ENCODE measurements at regions not wholly inside any gene's neighbourhood (a gene's known extent, or its start where the extent isn't known, plus 50 kb on each side); places are given as distances from the start of the nearest gene placed in this dataset.

DNA sequence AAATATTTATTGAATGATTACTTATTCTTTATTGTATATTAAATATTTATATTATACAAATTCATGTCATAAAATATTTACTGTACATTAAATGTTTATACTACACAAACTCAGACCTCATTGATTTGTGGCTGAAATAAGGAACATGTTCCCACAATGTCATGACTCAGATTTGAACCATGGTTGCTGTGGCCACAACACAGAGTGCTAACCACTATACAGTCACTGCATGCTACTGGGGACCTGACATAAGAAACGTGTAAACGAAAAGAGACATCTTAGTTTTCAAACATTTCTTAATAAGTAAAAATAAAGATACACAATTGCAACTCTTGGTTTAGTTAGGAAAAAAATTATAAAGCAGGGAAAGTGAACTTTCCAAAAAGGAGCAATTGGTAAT is 99.1 kb upstream of the AGTR1 start:
- H3K9me3 Mint-ChIP-seq: no peaks in the 10 kb centered on the region
- no peaks in the 10 kb centered on the region for H3K4me1 Mint-ChIP-seq
- H3K27me3 Mint-ChIP-seq: no peaks in the 10 kb centered on the region
- DNase-seq: no peak
- no peak overlapping the region for H3K27ac Mint-ChIP-seq
- H3K36me3 Mint-ChIP-seq: no peaks in the 10 kb centered on the region
- CTCF ChIA-PET: no interaction called here
- no peak overlapping the region for H3K4me3 Mint-ChIP-seq

GRCh38 chr3:148599481-148599880 is 98.2 kb upstream of the AGTR1 start:
- Mint-ChIP-seq H3K9me3 (no peaks in the 10 kb centered on the region), H3K27ac (no peak overlapping the region), H3K36me3 (no peaks in the 10 kb centered on the region), H3K4me3 (no peak overlapping the region), H3K4me1 (no peaks in the 10 kb centered on the region), H3K27me3 (no peaks in the 10 kb centered on the region)
- no peak for DNase-seq
- CTCF ChIA-PET: no interaction called here

- H3K36me3 Mint-ChIP-seq: no peaks in the 10 kb centered on the region
- no peaks in the 10 kb centered on the region for H3K4me1 Mint-ChIP-seq
- H3K27me3 Mint-ChIP-seq: no peaks in the 10 kb centered on the region
- DNase-seq: no peak
- CTCF ChIA-PET: no interaction called here
- no peak overlapping the region for H3K4me3 Mint-ChIP-seq
- no peaks in the 10 kb centered on the region for H3K9me3 Mint-ChIP-seq
- no peak overlapping the region for H3K27ac Mint-ChIP-seq
These were observed 97.3 kb upstream of the AGTR1 start for GRCh38 chr3:148600440-148600839.

DNA sequence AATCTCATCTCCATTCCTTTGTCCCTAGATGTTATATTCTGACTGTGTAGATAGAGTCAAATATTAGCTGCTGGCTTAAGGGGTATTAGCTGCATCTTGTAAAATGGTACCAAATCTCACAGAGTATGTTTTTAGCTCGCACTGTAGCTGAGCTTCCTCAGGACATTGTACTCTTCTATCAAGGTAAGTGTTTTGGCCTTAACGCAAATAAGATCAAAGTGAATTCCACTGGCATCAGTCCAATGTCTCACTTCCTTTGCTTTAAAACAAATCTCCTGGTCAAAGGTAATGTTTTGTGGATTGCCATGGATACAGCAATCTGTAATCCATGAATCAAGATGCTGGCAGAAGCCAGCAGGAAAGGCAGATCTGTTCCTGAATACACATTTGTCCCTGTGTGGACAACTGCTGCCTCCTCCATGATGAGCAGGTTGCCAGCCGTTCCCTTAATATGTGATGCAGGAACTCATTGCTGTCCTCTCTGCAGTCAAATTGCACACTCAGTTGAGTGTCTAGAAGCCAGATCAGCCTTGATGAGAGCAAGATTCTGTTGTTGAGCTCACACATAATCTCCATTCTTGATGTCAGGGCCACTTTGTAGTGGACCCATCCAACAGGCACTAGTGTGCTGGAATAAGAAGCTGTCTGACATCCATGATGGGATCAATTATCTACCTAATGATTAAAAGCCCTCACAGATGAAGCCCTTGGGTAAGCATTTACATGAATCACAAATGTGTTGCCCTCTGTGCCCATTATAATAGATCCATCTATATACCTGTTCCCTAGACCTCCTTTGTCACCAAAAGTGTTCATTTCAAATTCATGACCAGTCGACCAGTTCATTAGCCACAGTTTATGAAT is 96.6 kb upstream of the AGTR1 start:
- CTCF ChIA-PET: no interaction called here
- Mint-ChIP-seq H3K4me3 (no peak overlapping the region), H3K36me3 (no peaks in the 10 kb centered on the region), H3K27ac (no peak overlapping the region), H3K4me1 (no peaks in the 10 kb centered on the region), H3K9me3 (no peaks in the 10 kb centered on the region), H3K27me3 (no peaks in the 10 kb centered on the region)
- DNase-seq: no peak

GRCh38 chr3:148601766-148602685 is 95.7 kb upstream of the AGTR1 start:
- CTCF ChIA-PET: no interaction called here
- H3K9me3 Mint-ChIP-seq: no peaks in the 10 kb centered on the region
- H3K27me3 Mint-ChIP-seq: no peaks in the 10 kb centered on the region

GRCh38 chr3:148604270-148605085 is 93.2 kb upstream of the AGTR1 start:
- Mint-ChIP-seq H3K36me3 (no peaks in the 10 kb centered on the region), H3K4me3 (no peak overlapping the region), H3K4me1 (no peaks in the 10 kb centered on the region), H3K27me3 (no peaks in the 10 kb centered on the region), H3K9me3 (no peaks in the 10 kb centered on the region), H3K27ac (no peak overlapping the region)
- CTCF ChIA-PET: no interaction called here
- DNase-seq: no peak

More at GRCh38 chr3:148601766-148602685, 95.7 kb upstream of the AGTR1 start:
- H3K27ac Mint-ChIP-seq: no peak overlapping the region
- no peaks in the 10 kb centered on the region for H3K4me1 Mint-ChIP-seq
- H3K36me3 Mint-ChIP-seq: no peaks in the 10 kb centered on the region
- DNase-seq: no peak
- no peak overlapping the region for H3K4me3 Mint-ChIP-seq

GRCh38 chr3:148605521-148605920 is 92.2 kb upstream of the AGTR1 start:
- no peaks in the 10 kb centered on the region for H3K4me1 Mint-ChIP-seq
- H3K27me3 Mint-ChIP-seq: no peaks in the 10 kb centered on the region
- DNase-seq: no peak
- H3K36me3 Mint-ChIP-seq: no peaks in the 10 kb centered on the region
- no peak overlapping the region for H3K27ac Mint-ChIP-seq
- no peaks in the 10 kb centered on the region for H3K9me3 Mint-ChIP-seq
- H3K4me3 Mint-ChIP-seq: no peak overlapping the region
- CTCF ChIA-PET: no interaction called here

DNA sequence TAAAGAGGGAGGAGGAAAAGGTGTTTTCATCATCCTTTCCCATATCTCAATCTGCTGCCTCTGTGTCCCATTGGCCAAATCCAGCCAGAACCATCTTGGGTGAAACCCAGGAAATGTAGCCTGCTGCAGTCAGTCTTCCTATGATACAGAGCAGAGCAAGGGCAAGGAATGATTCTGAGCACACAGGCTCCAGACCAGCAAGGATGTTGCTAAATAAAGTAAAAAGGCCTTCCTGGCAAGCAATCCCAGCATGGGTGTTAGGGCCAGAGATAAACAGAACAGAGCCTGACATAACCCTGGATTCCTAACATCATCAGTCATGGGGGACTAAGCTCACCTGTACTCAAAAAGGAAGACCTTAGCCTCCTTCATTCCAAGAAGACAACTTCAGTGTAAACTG is 90.7 kb upstream of the AGTR1 start:
- Mint-ChIP-seq H3K9me3 (no peaks in the 10 kb centered on the region), H3K27ac (no peak overlapping the region), H3K4me1 (no peaks in the 10 kb centered on the region), H3K4me3 (no peak overlapping the region), H3K36me3 (no peaks in the 10 kb centered on the region), H3K27me3 (no peaks in the 10 kb centered on the region)
- DNase-seq: no peak
- CTCF ChIA-PET: no interaction called here

- CTCF ChIA-PET: no interaction called here
- Mint-ChIP-seq H3K4me3 (no peak overlapping the region), H3K4me1 (no peaks in the 10 kb centered on the region)
These were observed 90.2 kb upstream of the AGTR1 start for GRCh38 chr3:148607491-148607890.

GRCh38 chr3:148612278-148612677 is 85.4 kb upstream of the AGTR1 start:
- Mint-ChIP-seq H3K36me3 (no peaks in the 10 kb centered on the region), H3K4me1 (no peaks in the 10 kb centered on the region)
- no peak for DNase-seq

More at GRCh38 chr3:148607491-148607890, 90.2 kb upstream of the AGTR1 start:
- Mint-ChIP-seq H3K9me3 (no peaks in the 10 kb centered on the region), H3K27me3 (no peaks in the 10 kb centered on the region), H3K36me3 (no peaks in the 10 kb centered on the region), H3K27ac (no peak overlapping the region)
- no peak for DNase-seq

GRCh38 chr3:148615382-148615781 is 82.3 kb upstream of the AGTR1 start:
- Mint-ChIP-seq H3K27ac (no peak overlapping the region), H3K4me1 (no peaks in the 10 kb centered on the region), H3K27me3 (no peaks in the 10 kb centered on the region), H3K4me3 (no peak overlapping the region), H3K36me3 (no peaks in the 10 kb centered on the region), H3K9me3 (no peaks in the 10 kb centered on the region)
- CTCF ChIA-PET: no interaction called here
- no peak for DNase-seq

More at GRCh38 chr3:148612278-148612677, 85.4 kb upstream of the AGTR1 start:
- H3K27ac Mint-ChIP-seq: no peak overlapping the region
- H3K27me3 Mint-ChIP-seq: no peaks in the 10 kb centered on the region
- no peak overlapping the region for H3K4me3 Mint-ChIP-seq
- CTCF ChIA-PET: no interaction called here
- H3K9me3 Mint-ChIP-seq: no peaks in the 10 kb centered on the region

- Mint-ChIP-seq H3K27ac (no peak overlapping the region), H3K9me3 (peaks cover 7% of the 10 kb centered on the region), H3K4me1 (no peaks in the 10 kb centered on the region), H3K36me3 (no peaks in the 10 kb centered on the region), H3K27me3 (no peaks in the 10 kb centered on the region), H3K4me3 (no peak overlapping the region)
- CTCF ChIA-PET: no interaction called here
- DNase-seq: no peak
These were observed 72.5 kb upstream of the AGTR1 start for GRCh38 chr3:148625095-148625736.

GRCh38 chr3:148625991-148626390 is 71.7 kb upstream of the AGTR1 start:
- no peak for DNase-seq
- Mint-ChIP-seq H3K36me3 (no peaks in the 10 kb centered on the region), H3K27ac (no peak overlapping the region), H3K27me3 (no peaks in the 10 kb centered on the region), H3K4me1 (no peaks in the 10 kb centered on the region), H3K9me3 (peaks cover 7% of the 10 kb centered on the region), H3K4me3 (no peak overlapping the region)
- CTCF ChIA-PET: no interaction called here

DNA sequence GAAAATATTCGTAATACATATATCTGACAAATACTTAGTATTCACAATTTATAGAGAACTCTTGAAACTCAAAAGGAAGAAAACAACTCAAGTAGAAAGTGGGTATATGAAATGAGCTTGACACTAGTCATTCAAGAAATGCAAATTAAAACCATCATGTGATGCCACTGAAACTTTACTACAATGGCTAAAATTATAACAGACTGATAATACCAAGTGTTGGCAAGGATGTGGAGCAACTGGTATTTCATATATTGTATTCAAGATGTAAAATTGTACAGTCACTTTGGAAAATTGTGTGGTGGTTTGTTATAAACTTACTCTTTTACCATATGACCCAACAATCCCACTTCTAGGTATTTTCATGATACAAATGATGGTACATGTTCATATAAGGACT is 68.7 kb upstream of the AGTR1 start:
- H3K36me3 Mint-ChIP-seq: no peaks in the 10 kb centered on the region
- CTCF ChIA-PET: no interaction called here
- no peaks in the 10 kb centered on the region for H3K27me3 Mint-ChIP-seq

More for the DNA sequence above, 68.7 kb upstream of the AGTR1 start:
- H3K4me3 Mint-ChIP-seq: no peak overlapping the region
- DNase-seq: no peak
- H3K27ac Mint-ChIP-seq: no peak overlapping the region
- H3K4me1 Mint-ChIP-seq: no peaks in the 10 kb centered on the region
- H3K9me3 Mint-ChIP-seq: peaks cover 7% of the 10 kb centered on the region
